Upper lobe of left lung (tissue), 6 donors: ENCODE measurements at regions not wholly inside any gene's neighbourhood (a gene's known extent, or its start where the extent isn't known, plus 50 kb on each side); places are given as distances from the start of the nearest gene placed in this dataset.

Experiments used
- ATAC-seq, 2 donors: fragments of 200-7000 bp; cut with Tn5 transposase; one replicate each; pipeline ENCODE4 v1.9.1; 2022; ENCODE audit warnings: mild to moderate bottlenecking in 2 of 2, moderate library complexity in 2 of 2; ENCODE audit not compliant: low FRiP score in 2 of 2
- DNase-seq, 2 donors: peaks; one replicate each; pipeline ENCODE4 v3.0.0-alpha.2; 2019 to 2020
- H3K27ac ChIP-seq, 4 donors: fragments of 200-600 bp; sonication (generic); one replicate each; pipeline ENCODE4 v1.5.1; 2016 to 2019
- H3K27me3 ChIP-seq, 4 donors: fragments of 200-600 bp; sonication (generic); one replicate each; pipeline ENCODE4 v1.5.1; 2017 to 2019
- H3K36me3 ChIP-seq, 4 donors: fragments of 200-600 bp; sonication (generic); one replicate each; pipeline ENCODE4 v1.5.1; 2016 to 2019
- H3K4me1 ChIP-seq, 4 donors: fragments of 200-600 bp; sonication (generic); one replicate each; pipeline ENCODE4 v1.5.1; 2018 to 2019
- H3K4me3 ChIP-seq, 4 donors: fragments of 200-600 bp; sonication (generic); one replicate each; pipeline ENCODE4 v1.5.1; 2017 to 2019; ENCODE audit warnings: mild to moderate bottlenecking in 2 of 4, moderate library complexity in 1 of 4
- H3K9me3 ChIP-seq, 4 donors: fragments of 200-600 bp; sonication (generic); one replicate each; pipeline ENCODE4 v1.5.1; 2018 to 2019
- CTCF ChIP-seq, 6 experiments: fragments of 450-650 bp in 4 of 6; fragments of 200-600 bp in 2 of 6; sonication (generic) in 2 of 6; IDR thresholded peaks; one replicate each; pipeline ENCODE4 v1.5.1; 2016 to 2019; ENCODE audit warnings: antibody characterized with exemption in 6 of 6
- EP300 ChIP-seq, 4 donors: sonication (generic); formaldehyde crosslinking; IDR thresholded peaks; one replicate each; pipeline ENCODE4 v1.5.1; 2017; ENCODE audit warnings: antibody characterized with exemption in 4 of 4, control low read depth in 2 of 4
- POLR2A ChIP-seq, 4 donors: fragments of 450-650 bp; IDR thresholded peaks; one replicate each; pipeline ENCODE4 v1.5.1; 2016 to 2017; ENCODE audit warnings: antibody characterized with exemption in 4 of 4, mild to moderate bottlenecking in 2 of 4
- POLR2AphosphoS5 ChIP-seq, 2 donors: sonication (generic); formaldehyde crosslinking; IDR thresholded peaks; one replicate each; pipeline ENCODE4 v1.5.1; 2017; ENCODE audit warnings: antibody characterized with exemption in 2 of 2
- WGBS, 2 donors: methylation state at CpG; one replicate each; pipeline ENCODE4 v1.1.5; 2017 to 2018; 5-methylcytosine and 5-hydroxymethylcytosine counted together
- donor health status: DM: no; HTN: no; CAD: no; lungs with moderate emphysema.
- donor health status: DM: no; HTN: yes; CAD: no; lungs with severe emphysema.

DNA sequence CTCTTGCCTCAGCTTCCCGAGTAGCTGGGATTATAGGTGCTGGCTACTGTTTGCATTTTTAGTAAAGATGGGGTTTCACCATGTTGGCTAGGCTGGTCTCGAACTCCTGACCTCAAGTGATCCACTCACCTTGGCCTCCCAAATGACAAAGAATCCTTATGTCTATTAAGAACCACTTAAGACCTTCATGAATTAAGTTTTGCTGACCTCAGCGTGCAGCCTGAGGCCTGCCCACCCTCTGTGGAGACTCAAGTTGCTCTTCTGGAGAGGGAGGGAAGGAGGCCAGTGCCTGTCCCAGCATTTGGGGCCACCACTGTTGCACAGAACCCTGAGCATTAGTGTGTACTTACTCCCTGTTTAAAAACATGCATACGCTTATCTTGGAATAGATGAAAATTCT, 313.3 kb downstream of the FGF9 start:
- Histone ChIP-seq H3K9me3 (no peaks in the 10 kb centered on the region), H3K36me3 (no peaks in the 10 kb centered on the region), H3K27me3 (no peaks in the 10 kb centered on the region), H3K27ac (no peak overlapping the region), H3K4me3 (no peak overlapping the region), H3K4me1 (no peaks in the 10 kb centered on the region)
- 83% methylated on average over 4 of the region's 4 CpGs for WGBS, 2 donors
- ATAC-seq (no peak), DNase-seq (no peak)
- TF ChIP-seq CTCF (IDR thresholded peaks at IDR 0.05) (no peak), EP300 (IDR thresholded peaks at IDR 0.05) (no peak), POLR2AphosphoS5 (IDR thresholded peaks at IDR 0.05) (no peak), POLR2A (IDR thresholded peaks at IDR 0.05) (no peak)

DNA sequence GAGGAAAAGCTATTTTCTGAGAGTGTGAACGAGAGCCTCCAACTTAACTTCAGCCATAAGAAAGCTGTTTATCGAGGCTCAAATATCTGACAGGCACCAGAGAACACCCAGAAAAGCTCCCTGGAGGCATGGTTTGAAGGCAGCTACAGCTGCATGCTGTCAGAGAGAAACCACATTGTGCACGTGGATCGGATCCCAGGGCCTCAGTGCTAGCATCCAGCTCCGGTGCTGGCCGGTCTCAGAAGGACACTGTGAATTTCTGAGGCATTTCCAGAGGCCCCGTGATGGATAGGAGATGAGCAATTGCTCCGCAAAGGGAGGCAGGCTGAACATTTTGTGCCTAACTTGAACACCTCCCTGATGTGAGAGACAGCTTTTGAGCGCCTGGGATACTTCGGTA, 315.7 kb downstream of the FGF9 start:
- no peaks in the 10 kb centered on the region for H3K27me3 ChIP-seq
- peak in 1 of 2 donors; percentile 34 for DNase-seq
- WGBS, 2 donors: 58 to 80% methylated on average over 6 to 10 of the region's 10 CpGs
- no peaks in the 10 kb centered on the region for H3K36me3 ChIP-seq
- peak overlapping the region in 2 of 4 donors; percentile 7 to 65 for H3K27ac ChIP-seq
- no peaks in the 10 kb centered on the region for H3K9me3 ChIP-seq
- peak; percentile 76 to 94 for ATAC-seq
- H3K4me3 ChIP-seq: no peak overlapping the region
- peak in 1 of 2 donors; percentile 62 for TF ChIP-seq POLR2AphosphoS5 (IDR thresholded peaks at IDR 0.05)
- TF ChIP-seq POLR2A (IDR thresholded peaks at IDR 0.05): no peak
- peak in 1 of 4 donors; percentile 23 for TF ChIP-seq EP300 (IDR thresholded peaks at IDR 0.05)
- no peak for TF ChIP-seq CTCF (IDR thresholded peaks at IDR 0.05)
- H3K4me1 ChIP-seq: no peaks in the 10 kb centered on the region

- Histone ChIP-seq H3K4me3 (no peak overlapping the region), H3K27me3 (no peaks in the 10 kb centered on the region), H3K36me3 (no peaks in the 10 kb centered on the region), H3K4me1 (no peaks in the 10 kb centered on the region), H3K9me3 (no peaks in the 10 kb centered on the region), H3K27ac (no peak overlapping the region)
- 71 to 78% methylated on average over 7 of the region's 7 CpGs for WGBS, 2 donors
- ATAC-seq: no peak
- TF ChIP-seq EP300 (IDR thresholded peaks at IDR 0.05) (no peak), POLR2A (IDR thresholded peaks at IDR 0.05) (no peak), POLR2AphosphoS5 (IDR thresholded peaks at IDR 0.05) (no peak), CTCF (IDR thresholded peaks at IDR 0.05) (no peak)
- DNase-seq: no peak
Measured at GRCh38 chr13:21987793-21988192, 316.9 kb downstream of the FGF9 start.

GRCh38 chr13:21988624-21989023, 317.8 kb downstream of the FGF9 start:
- Histone ChIP-seq H3K27ac (no peak overlapping the region), H3K4me3 (no peak overlapping the region), H3K27me3 (no peaks in the 10 kb centered on the region), H3K9me3 (no peaks in the 10 kb centered on the region), H3K4me1 (no peaks in the 10 kb centered on the region), H3K36me3 (no peaks in the 10 kb centered on the region)
- no peak for TF ChIP-seq POLR2A (IDR thresholded peaks at IDR 0.05)
- ATAC-seq (no peak), DNase-seq (no peak)
- WGBS, 2 donors: 95 to 97% methylated on average over 7 of the region's 7 CpGs

DNA sequence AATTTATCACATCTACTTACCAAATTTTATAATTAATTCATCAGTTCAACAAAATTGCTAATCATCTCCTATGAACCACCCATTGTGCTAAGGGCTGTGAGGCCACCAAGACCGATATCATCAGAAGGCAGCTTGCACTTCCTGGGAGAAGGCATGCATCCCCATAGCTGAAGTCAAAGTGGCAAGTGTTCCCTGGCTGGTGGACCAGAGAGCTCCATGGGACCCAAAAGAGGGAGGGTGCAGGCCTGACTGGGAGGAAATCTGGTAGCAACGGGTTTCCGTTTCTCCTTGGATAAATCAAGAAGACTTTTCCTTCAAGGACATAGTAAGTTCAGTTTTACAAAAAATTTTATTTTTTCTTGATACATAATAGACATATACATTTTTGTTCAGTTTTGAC, 325.2 kb downstream of the FGF9 start:
- H3K27me3 ChIP-seq: no peaks in the 10 kb centered on the region
- WGBS, 2 donors: 97% methylated on average over 3 of the region's 3 CpGs
- no peak for TF ChIP-seq EP300 (IDR thresholded peaks at IDR 0.05)
- no peak for TF ChIP-seq POLR2AphosphoS5 (IDR thresholded peaks at IDR 0.05)
- TF ChIP-seq POLR2A (IDR thresholded peaks at IDR 0.05): no peak
- TF ChIP-seq CTCF (IDR thresholded peaks at IDR 0.05): no peak
- no peaks in the 10 kb centered on the region for H3K36me3 ChIP-seq
- no peak overlapping the region for H3K27ac ChIP-seq
- DNase-seq (no peak), ATAC-seq (no peak)
- H3K9me3 ChIP-seq: no peaks in the 10 kb centered on the region
- H3K4me3 ChIP-seq: no peak overlapping the region
- H3K4me1 ChIP-seq: no peaks in the 10 kb centered on the region
